Neural crest cell (in vitro differentiated cells): ENCODE measurements at regions not wholly inside any gene's neighbourhood (a gene's known extent, or its start where the extent isn't known, plus 50 kb on each side); places are given as distances from the start of the nearest gene placed in this dataset.

Source experiments
- DNase-seq: peaks from one replicate; pipeline ENCODE4 v3.0.0; 2021; ENCODE audit warnings: low read depth, mixed read lengths, low spot score
- H3K27ac Mint-ChIP-seq: one replicate; pipeline ENCODE4 v1.8.0; 2021; ENCODE audit warnings: mild to moderate bottlenecking, mixed read lengths; ENCODE audit not compliant: unreplicated experiment
- H3K27me3 Mint-ChIP-seq: 2 replicates; pipeline ENCODE4 v1.8.0; 2021; ENCODE audit warnings: low read depth, mild to moderate bottlenecking, mixed read lengths
- H3K36me3 Mint-ChIP-seq: 2 replicates; pipeline ENCODE4 v1.8.0; 2021; ENCODE audit warnings: low read depth, mild to moderate bottlenecking, mixed read lengths
- H3K4me1 Mint-ChIP-seq: 2 replicates; pipeline ENCODE4 v1.8.0; 2021; ENCODE audit warnings: mixed read lengths
- H3K4me3 Mint-ChIP-seq: one replicate; pipeline ENCODE4 v1.8.0; 2021; ENCODE audit warnings: mild to moderate bottlenecking, mixed read lengths
- H3K9me3 Mint-ChIP-seq: 2 replicates; pipeline ENCODE4 v1.8.0; 2021; ENCODE audit warnings: mixed read lengths
- TF ChIP-seq, protein P1 (sequence below): fragments of 200-600 bp; sonication (generic); conservative IDR thresholded peaks from 2 replicates; pipeline ENCODE4 v1.5.0; 2021; ENCODE audit warnings: antibody characterized with exemption, mild to moderate bottlenecking

DNA sequence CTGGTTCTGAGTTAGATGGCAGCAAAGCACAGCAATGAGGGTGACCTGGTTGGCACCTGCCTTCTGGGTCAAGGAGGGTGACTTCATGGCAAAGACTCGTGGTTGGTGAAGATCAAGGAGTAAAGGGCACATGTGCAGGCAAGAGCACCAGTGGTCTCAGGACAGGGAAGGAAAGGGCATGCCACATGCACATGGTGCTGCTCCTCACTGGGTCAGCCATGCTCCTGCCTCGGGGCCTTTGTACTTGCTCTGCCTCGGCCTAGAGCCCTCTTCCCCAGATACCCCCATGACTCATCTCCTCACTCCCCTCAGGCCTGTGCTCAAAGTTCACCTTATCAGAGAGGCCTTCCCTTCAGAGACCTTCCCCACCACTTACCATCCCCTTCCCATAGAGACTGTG lies 106.7 kb upstream of the KDM7A start:
- no peaks in the 10 kb centered on the region for H3K27me3 Mint-ChIP-seq

GRCh38 chr7:140281960-140282359 lies 105.2 kb upstream of the KDM7A start:
- no peak overlapping the region for H3K27ac Mint-ChIP-seq
- no peaks in the 10 kb centered on the region for H3K27me3 Mint-ChIP-seq
- TF ChIP-seq, protein P1, sequence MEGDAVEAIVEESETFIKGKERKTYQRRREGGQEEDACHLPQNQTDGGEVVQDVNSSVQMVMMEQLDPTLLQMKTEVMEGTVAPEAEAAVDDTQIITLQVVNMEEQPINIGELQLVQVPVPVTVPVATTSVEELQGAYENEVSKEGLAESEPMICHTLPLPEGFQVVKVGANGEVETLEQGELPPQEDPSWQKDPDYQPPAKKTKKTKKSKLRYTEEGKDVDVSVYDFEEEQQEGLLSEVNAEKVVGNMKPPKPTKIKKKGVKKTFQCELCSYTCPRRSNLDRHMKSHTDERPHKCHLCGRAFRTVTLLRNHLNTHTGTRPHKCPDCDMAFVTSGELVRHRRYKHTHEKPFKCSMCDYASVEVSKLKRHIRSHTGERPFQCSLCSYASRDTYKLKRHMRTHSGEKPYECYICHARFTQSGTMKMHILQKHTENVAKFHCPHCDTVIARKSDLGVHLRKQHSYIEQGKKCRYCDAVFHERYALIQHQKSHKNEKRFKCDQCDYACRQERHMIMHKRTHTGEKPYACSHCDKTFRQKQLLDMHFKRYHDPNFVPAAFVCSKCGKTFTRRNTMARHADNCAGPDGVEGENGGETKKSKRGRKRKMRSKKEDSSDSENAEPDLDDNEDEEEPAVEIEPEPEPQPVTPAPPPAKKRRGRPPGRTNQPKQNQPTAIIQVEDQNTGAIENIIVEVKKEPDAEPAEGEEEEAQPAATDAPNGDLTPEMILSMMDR = no peak
- no peak for DNase-seq
- H3K4me1 Mint-ChIP-seq = no peaks in the 10 kb centered on the region
- peaks cover 2% of the 10 kb centered on the region for H3K9me3 Mint-ChIP-seq
- H3K4me3 Mint-ChIP-seq = no peak overlapping the region
- H3K36me3 Mint-ChIP-seq = no peaks in the 10 kb centered on the region

More for the DNA sequence above, 106.7 kb upstream of the KDM7A start:
- Mint-ChIP-seq H3K27ac (no peak overlapping the region), H3K9me3 (peaks cover 2% of the 10 kb centered on the region), H3K36me3 (no peaks in the 10 kb centered on the region), H3K4me3 (no peak overlapping the region), H3K4me1 (no peaks in the 10 kb centered on the region)
- no peak for DNase-seq
- TF ChIP-seq, protein P1 = no peak

- Mint-ChIP-seq H3K27ac (no peak overlapping the region), H3K36me3 (no peaks in the 10 kb centered on the region), H3K27me3 (no peaks in the 10 kb centered on the region), H3K9me3 (peaks cover 2% of the 10 kb centered on the region), H3K4me1 (no peaks in the 10 kb centered on the region), H3K4me3 (no peak overlapping the region)
- no peak for DNase-seq
- TF ChIP-seq, protein P1 = no peak
These were observed 104.5 kb upstream of the KDM7A start for GRCh38 chr7:140281255-140281654.

- no peak for DNase-seq
- Mint-ChIP-seq H3K9me3 (peaks cover 2% of the 10 kb centered on the region), H3K4me3 (no peak overlapping the region), H3K36me3 (no peaks in the 10 kb centered on the region), H3K27me3 (no peaks in the 10 kb centered on the region), H3K27ac (no peak overlapping the region), H3K4me1 (no peaks in the 10 kb centered on the region)
- TF ChIP-seq, protein P1 = no peak
These were observed 99.2 kb upstream of the KDM7A start for GRCh38 chr7:140276001-140276400.

DNA sequence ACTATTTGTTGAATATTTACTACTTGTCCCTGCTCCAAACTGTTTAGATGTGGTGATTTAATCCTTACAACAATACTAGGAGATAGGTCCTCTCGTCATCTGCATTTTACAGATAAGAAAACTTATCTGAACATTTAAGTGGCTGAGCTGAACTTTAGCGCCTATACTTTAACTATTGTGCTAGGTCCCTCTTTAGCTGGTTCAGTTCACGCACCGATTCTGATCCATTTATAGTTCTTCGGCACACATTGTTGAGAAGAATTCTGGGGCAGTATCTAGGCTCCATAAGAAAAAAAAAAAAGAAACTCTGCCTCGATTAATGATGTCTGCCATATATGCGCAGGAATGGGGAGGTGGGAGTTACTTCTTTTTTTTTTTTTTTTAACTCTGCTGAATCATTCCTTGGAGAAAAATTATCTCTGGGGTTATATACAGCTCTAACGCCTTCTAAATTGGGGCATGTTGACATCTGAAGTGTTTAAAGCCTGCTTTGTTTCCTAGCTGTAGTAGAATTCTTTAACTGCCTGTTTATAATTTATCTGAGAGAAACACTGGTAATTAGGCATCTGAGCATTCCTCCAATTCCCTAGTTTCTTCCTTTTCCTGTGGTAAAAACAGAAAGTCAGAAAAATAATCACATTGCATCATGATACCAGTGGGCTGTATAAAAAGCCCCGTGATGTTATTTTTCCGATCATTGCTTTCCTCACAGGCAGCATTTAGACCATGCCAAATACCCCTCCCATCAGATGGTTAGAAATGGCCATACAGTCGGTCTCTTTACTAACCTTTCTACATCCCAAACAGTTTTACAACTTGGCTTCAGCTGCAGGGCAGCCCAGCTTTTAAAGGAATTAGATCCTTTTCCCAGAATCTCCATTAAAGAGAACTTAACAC lies 98.5 kb upstream of the KDM7A start:
- H3K9me3 Mint-ChIP-seq = no peaks in the 10 kb centered on the region
- H3K36me3 Mint-ChIP-seq = no peaks in the 10 kb centered on the region
- no peak overlapping the region for H3K4me3 Mint-ChIP-seq
- no peaks in the 10 kb centered on the region for H3K4me1 Mint-ChIP-seq
- TF ChIP-seq, protein P1 = no peak
- no peaks in the 10 kb centered on the region for H3K27me3 Mint-ChIP-seq
- no peak overlapping the region for H3K27ac Mint-ChIP-seq
- no peak for DNase-seq
